GM19351 (cell line): ENCODE measurements at regions not wholly inside any gene's neighbourhood (a gene's known extent, or its start where the extent isn't known, plus 50 kb on each side); places are given as distances from the start of the nearest gene placed in this dataset.

Experiments
- ATAC-seq: cut with Tn5 transposase; IDR thresholded peaks from one replicate; pipeline ENCODE4 v1.9.1; 2021; ENCODE audit warnings: mild to moderate bottlenecking, moderate library complexity; ENCODE audit not compliant: unreplicated experiment

DNA sequence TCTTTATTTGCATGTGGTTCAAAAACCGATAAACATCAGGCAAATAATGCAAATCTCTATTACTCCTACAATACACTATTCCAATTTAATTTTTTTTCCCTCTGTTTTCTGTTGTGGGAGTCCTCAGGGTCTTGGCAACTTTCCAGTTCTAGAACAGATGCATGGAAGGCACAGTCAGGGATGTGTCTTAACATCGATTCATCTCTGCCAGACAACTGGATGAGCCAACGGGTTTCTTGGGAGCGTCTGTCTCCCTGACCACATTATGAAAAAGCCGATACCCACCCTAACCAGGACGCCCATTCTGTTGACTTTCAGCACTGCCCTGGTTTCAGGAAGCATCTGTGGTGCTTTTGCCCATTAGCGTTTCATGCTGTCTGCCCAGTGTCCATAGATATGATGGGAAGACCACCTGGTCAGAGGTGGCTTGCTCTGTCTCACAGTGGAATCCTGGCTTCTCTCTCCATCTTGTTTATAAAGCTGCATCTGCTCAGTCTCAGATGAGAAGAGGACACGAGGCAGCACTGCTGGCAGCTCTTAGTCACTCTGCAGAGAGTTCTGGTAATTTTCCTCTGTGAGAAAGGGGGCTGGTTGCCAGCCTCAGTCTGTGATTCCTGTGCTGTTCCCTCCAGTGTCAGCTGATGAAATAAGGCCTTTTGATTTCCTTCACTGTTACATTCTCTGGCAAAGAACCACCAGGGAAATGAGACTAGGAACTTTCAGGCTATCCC is 57.9 kb upstream of the KCNE4 start:
- no peak for ATAC-seq

DNA sequence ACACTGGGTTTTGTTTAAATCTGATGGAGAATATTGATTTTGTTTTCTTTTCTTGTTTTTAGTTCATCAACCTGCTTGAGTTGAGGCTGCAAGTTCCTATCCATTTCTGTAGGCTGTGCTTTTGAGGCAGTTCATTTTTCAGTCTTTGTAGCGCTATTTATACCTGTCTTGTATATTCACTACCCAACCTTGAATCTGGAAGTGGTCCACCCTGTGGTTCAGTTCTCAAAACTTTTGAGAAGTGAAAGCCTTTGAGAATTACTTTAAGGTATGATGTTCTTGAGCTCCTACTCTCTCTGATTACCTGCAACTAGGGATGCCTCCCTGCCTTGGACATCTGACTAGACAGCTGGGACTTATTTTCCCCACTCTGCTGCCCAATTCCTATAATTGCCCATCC is 53.5 kb upstream of the KCNE4 start:
- peak; percentile 97 for ATAC-seq

DNA sequence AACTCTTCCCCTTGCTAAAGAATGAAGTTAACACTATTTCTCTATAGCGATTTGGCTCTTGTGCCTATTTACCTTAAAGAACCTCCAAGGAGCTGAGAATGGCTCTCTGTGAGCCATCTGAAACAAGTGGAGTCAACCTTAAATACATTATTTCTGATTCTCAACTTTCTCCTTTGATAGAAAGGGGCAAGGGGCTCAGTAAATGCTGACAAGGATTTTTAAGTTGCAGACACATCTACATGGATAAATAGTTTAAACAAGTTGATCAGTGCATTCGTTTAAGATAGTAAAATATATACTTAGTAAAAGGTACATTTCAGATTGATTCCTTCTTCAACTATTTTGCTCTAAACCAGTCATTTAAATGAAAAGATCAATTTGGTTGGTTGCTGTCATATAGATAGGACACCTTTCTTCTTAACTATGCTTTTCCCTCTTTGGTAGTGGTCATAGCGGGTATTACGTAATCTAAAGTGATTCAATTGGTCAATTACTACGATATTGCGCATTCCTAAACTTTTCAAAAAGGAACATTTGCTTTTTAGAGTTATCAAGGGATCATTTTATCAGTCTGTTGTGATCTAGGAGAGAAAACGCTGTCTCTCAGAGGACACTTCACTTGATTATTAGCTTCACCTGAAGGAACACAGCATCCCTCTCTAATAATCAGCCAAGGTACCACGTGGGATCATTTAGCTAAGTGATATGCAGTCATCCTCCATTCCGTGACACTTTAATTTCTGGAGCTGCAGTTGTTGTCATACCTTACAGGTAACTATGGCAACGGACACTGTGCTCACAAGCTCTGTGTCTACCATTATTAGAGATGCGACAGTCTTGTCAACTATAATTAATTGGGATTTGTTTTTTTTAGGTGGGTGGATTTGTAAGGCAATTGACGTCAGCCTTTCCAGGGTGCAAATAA is 50.9 kb upstream of the KCNE4 start:
- ATAC-seq = no peak

- no peak for ATAC-seq
Measured at GRCh38 chr2:223001797-223002175, 50.2 kb upstream of the KCNE4 start.
